Loucy (cell line): ENCODE measurements at regions not wholly inside any gene's neighbourhood (a gene's known extent, or its start where the extent isn't known, plus 50 kb on each side); places are given as distances from the start of the nearest gene placed in this dataset.

Source experiments
- H2AFZ ChIP-seq: fragments of 200-600 bp; sonication (generic); 2 replicates; pipeline ENCODE4 v1.6.0; 2016; ENCODE audit warnings: antibody characterized with exemption, mild to moderate bottlenecking, low read length, moderate library complexity
- H3F3A ChIP-seq: fragments of 200-600 bp; 2 replicates; pipeline ENCODE4 v1.6.0; 2016; ENCODE audit warnings: antibody characterized with exemption, low read depth, mild to moderate bottlenecking
- H3K27me3 ChIP-seq: fragments of 200-600 bp; sonication (generic); 2 replicates; pipeline ENCODE4 v1.6.1; 2014; ENCODE audit warnings: low read length, mild to moderate bottlenecking; ENCODE audit not compliant: insufficient read depth, poor library complexity, severe bottlenecking
- H3K36me3 ChIP-seq: fragments of 200-600 bp; sonication (generic); 2 replicates; pipeline ENCODE4 v1.6.1; 2016; ENCODE audit warnings: low read length; ENCODE audit not compliant: insufficient read depth
- H3K4me1 ChIP-seq: fragments of 200-600 bp; sonication (generic); 2 replicates; pipeline ENCODE4 v1.5.1; 2014; ENCODE audit warnings: low read length, mild to moderate bottlenecking; ENCODE audit not compliant: insufficient read depth, poor library complexity, severe bottlenecking
- H3K4me2 ChIP-seq: fragments of 200-600 bp; sonication (generic); 2 replicates; pipeline ENCODE4 v1.6.0; 2014; ENCODE audit warnings: antibody characterized with exemption, low read length, low read depth, mild to moderate bottlenecking; ENCODE audit not compliant: poor library complexity, severe bottlenecking
- H3K4me3 ChIP-seq: fragments of 200-600 bp; sonication (generic); 2 replicates; pipeline ENCODE4 v1.5.1; 2014; ENCODE audit warnings: low read length, mild to moderate bottlenecking, mixed read lengths; ENCODE audit not compliant: poor library complexity, severe bottlenecking
- H3K79me2 ChIP-seq: fragments of 200-600 bp; sonication (generic); 2 replicates; pipeline ENCODE4 v1.6.1; 2014; ENCODE audit warnings: low read length; ENCODE audit not compliant: insufficient read depth
- H3K9ac ChIP-seq: fragments of 200-600 bp; sonication (generic); 2 replicates; pipeline ENCODE4 v1.6.0; 2014; ENCODE audit warnings: mild to moderate bottlenecking, low read depth, low read length, moderate library complexity; ENCODE audit not compliant: poor library complexity, severe bottlenecking
- H3K9me2 ChIP-seq: fragments of 200-600 bp; sonication (generic); replicated peaks from 2 replicates; pipeline ENCODE4 v1.6.1; 2016; ENCODE audit warnings: low read depth, low read length, mixed read lengths
- H3K9me3 ChIP-seq: fragments of 200-600 bp; sonication (generic); 2 replicates; pipeline ENCODE4 v1.6.1; 2014; ENCODE audit warnings: mild to moderate bottlenecking, antibody characterized with exemption, low read length, low read depth; ENCODE audit not compliant: insufficient read depth
- H4K20me1 ChIP-seq: fragments of 200-600 bp; sonication (generic); 2 replicates; pipeline ENCODE4 v1.6.0; 2014; ENCODE audit warnings: antibody characterized with exemption, low read length, mild to moderate bottlenecking; ENCODE audit not compliant: insufficient read depth, poor library complexity, severe bottlenecking
- EZH2phosphoT487 ChIP-seq: fragments of 200-600 bp; IDR thresholded peaks from 2 replicates; pipeline ENCODE4 v1.6.1; 2018; ENCODE audit warnings: antibody characterized with exemption, mild to moderate bottlenecking, moderate library complexity, borderline replicate concordance
- TF ChIP-seq, protein P1 (sequence below): fragments of 200-600 bp; sonication (generic); conservative IDR thresholded peaks from 2 replicates; pipeline ENCODE4 v1.5.1; 2014; ENCODE audit warnings: mild to moderate bottlenecking, antibody characterized with exemption, low read length

DNA sequence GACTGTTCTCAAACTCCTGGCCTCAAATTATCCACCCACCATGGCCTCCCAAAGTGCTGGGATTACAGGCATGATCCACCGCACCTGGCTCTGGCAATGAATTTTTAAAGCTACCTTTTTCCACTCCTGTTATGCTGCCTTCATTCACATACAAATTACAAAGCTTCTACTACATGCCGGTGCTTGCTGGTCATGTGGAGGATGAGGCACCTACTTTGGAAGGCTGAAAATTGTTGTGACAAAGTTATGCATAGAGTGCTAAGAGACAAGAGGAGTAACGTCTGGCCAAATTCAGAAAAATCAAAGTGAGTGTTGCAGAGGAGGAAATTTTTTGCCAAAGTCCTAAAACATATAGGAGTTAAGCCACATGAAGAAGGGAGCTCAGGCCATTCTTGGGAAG lies 191.7 kb upstream of the PPFIA2 start:
- Histone ChIP-seq H3K4me1 (no peaks in the 10 kb centered on the region), H3K9me2 (no peaks in the 10 kb centered on the region), H3K4me3 (no peak overlapping the region), H3K27me3 (no peaks in the 10 kb centered on the region), H3K4me2 (no peak overlapping the region), H3K79me2 (no peaks in the 10 kb centered on the region), H4K20me1 (no peaks in the 10 kb centered on the region), H3K36me3 (no peaks in the 10 kb centered on the region), H3K9me3 (no peaks in the 10 kb centered on the region), H3K9ac (no peak overlapping the region), H2AFZ (no peak overlapping the region), H3F3A (no peaks in the 10 kb centered on the region)
- TF ChIP-seq EZH2phosphoT487, result no peak
- TF ChIP-seq, protein P1, sequence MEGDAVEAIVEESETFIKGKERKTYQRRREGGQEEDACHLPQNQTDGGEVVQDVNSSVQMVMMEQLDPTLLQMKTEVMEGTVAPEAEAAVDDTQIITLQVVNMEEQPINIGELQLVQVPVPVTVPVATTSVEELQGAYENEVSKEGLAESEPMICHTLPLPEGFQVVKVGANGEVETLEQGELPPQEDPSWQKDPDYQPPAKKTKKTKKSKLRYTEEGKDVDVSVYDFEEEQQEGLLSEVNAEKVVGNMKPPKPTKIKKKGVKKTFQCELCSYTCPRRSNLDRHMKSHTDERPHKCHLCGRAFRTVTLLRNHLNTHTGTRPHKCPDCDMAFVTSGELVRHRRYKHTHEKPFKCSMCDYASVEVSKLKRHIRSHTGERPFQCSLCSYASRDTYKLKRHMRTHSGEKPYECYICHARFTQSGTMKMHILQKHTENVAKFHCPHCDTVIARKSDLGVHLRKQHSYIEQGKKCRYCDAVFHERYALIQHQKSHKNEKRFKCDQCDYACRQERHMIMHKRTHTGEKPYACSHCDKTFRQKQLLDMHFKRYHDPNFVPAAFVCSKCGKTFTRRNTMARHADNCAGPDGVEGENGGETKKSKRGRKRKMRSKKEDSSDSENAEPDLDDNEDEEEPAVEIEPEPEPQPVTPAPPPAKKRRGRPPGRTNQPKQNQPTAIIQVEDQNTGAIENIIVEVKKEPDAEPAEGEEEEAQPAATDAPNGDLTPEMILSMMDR, result no peak

DNA sequence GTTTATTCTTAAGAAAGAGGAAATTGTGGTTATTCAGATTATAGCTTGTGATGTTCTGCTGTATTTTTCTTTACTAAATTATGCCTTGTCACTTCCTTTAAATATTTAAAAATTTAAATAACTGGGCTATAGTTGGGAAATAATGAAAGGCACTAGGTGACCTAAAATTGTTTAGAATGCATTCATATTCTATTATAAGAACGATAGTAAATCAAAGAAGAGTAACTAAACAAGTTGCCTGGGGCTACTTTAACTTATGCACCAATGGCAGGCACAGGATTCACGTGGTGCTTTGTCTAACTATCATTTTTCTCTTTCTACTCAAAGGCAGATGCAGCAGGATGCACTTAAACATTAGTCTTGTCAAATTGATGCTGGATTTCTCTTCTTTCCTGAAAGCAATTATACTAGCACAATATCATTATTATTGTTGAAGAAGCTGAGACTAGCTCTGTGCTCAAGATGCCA lies 190.7 kb upstream of the PPFIA2 start:
- TF ChIP-seq, protein P1, result no peak
- TF ChIP-seq EZH2phosphoT487, result no peak
- Histone ChIP-seq H3K4me2 (no peak overlapping the region), H3K4me1 (no peaks in the 10 kb centered on the region), H2AFZ (no peak overlapping the region), H4K20me1 (no peaks in the 10 kb centered on the region), H3K27me3 (no peaks in the 10 kb centered on the region), H3K36me3 (no peaks in the 10 kb centered on the region), H3K4me3 (no peak overlapping the region), H3F3A (no peaks in the 10 kb centered on the region), H3K9me2 (no peaks in the 10 kb centered on the region), H3K9ac (no peak overlapping the region), H3K9me3 (no peaks in the 10 kb centered on the region), H3K79me2 (no peaks in the 10 kb centered on the region)

DNA sequence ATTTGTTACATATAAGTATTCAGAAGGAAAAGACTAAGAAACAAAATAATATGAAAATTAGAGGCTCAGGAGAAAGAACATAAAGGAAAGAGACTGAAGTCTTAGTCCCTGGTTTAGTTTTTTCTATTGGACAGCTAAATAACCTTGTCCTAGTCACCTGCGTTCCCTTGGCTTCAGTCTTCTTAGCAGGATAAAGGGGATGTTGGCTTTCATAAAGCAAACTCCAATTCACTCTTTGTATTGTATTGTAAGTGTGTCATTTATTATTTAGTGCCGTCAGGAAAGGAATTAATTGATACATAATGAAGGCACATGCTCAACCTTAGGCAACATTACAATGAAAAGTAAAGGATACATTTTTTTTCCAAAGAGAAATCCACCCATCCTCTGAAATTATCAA lies 190.3 kb upstream of the PPFIA2 start:
- Histone ChIP-seq H2AFZ (no peak overlapping the region), H3K36me3 (no peaks in the 10 kb centered on the region), H3K27me3 (no peaks in the 10 kb centered on the region), H3K4me2 (no peak overlapping the region), H3K4me1 (no peaks in the 10 kb centered on the region), H3K9me3 (no peaks in the 10 kb centered on the region), H3K79me2 (no peaks in the 10 kb centered on the region), H3K9me2 (no peaks in the 10 kb centered on the region), H3F3A (no peaks in the 10 kb centered on the region), H3K4me3 (no peak overlapping the region), H4K20me1 (no peaks in the 10 kb centered on the region), H3K9ac (no peak overlapping the region)
- TF ChIP-seq, protein P1, result no peak
- no peak for TF ChIP-seq EZH2phosphoT487
